Glomerular endothelial cell (primary cell): ENCODE measurements at regions not wholly inside any gene's neighbourhood (a gene's known extent, or its start where the extent isn't known, plus 50 kb on each side); places are given as distances from the start of the nearest gene placed in this dataset.

Source experiments
- DNase-seq: peaks from one replicate; pipeline ENCODE4 v3.0.0-alpha.2; 2011; ENCODE audit warnings: low read depth, low spot score; ENCODE audit errors: extremely low read depth

DNA sequence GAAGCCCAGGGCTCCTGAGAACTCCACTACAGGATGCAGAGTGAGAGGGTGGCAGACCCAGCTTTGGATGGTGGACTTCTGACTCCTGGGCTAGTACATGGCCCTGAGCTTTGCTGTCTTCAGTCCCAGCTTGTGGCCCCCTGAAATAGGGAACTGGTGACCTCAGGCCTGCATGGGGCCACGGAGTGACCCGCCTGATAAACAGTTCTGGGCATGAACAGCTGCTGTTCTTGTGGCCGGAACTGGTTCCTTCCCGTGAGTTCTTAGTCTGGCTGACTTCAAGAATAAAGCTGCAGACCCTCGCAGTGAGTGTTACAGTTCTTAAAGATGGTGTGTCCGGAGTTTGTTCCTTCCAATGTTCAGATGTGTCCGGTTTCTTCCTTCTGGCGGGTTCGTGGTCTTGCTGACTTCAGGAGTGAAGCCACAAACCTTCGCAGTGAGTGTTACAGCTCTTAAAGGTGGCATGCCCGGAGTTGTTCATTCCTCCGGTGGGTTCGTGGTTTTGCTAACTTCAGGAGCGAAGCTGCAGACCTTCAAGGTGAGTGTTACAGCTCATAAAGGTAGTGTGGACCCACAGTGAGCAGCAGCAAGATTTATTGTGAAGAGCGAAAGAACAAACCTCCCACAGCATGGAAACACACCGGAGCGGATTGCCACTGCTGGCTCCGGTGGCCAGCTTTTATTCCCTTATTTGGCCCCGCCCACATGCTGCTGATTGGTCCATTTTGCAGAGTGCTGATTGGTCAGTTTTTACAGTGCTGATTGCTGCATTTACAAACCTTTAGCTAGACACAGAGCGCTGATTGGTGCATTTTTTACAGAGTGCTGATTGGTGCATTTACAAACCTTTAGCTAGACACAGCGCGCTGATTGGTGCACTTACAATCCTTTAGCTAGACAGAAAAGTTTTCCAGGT, 268.0 kb downstream of the ZEB1 start:
- no peak for DNase-seq

DNA sequence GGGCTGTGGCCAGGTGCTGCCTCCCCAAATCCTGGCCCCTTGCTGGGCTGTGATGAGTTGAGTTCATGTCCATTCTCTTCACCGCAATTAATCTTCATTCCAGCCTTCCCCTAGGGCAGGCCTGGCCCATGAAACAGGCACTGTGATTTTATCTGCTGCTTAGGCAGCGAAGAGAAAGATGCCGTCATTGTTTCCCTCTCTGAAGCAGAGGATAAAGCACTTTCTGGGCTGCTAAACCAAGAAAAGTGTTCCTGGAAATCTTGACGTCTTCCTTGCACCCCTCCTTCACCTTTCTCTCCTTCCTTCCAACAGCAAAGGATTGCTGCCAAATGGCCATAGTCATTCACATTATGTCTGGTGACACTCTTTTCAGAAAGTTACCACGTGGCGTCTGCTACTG, 265.9 kb downstream of the ZEB1 start:
- no peak for DNase-seq

DNA sequence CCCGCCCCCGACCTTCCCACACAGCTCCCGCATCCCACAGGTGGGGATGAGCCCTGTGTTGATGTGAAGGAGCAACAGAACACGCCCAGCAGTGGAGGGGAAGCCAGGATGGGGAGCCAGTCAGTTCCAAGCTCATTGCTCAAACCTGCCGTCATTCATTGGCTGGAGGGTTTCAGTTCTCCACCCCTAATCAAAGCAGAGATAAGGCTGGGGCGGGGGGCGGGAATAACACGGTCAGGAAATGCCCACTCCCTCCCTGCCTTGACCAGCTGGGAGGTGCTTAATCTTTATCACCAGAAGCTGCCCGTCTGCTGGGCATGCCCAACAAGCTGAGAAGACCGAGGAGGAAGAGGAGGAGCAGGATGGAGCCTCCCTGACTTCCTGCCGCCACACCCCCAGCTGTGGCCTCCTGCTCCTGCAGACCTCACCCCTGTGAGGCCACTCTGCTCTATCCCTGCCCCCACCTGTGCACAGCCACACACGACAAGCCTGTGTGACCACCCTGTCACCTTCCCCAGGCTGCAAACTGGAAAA, 265.1 kb downstream of the ZEB1 start:
- no peak for DNase-seq

DNA sequence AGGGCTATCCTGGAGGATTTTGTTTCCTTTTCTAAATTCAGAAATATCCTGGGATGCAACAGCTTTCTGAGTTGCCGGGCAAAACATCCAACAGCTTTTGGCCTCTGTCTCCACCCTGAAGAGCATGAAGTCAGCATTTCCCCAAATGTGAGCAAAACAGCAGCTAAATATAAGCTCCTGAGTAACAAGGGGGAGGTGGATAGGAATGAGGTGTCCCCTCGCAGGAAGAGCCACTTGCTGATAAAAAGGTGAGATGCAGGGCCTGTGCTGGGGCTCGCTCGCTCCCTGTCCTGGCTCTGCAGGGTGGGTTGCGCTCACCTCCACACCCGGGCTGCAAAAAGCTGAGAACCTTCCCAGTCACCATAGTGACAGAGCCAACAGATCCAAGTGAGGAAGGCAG, 264.3 kb downstream of the ZEB1 start:
- DNase-seq: no peak

DNA sequence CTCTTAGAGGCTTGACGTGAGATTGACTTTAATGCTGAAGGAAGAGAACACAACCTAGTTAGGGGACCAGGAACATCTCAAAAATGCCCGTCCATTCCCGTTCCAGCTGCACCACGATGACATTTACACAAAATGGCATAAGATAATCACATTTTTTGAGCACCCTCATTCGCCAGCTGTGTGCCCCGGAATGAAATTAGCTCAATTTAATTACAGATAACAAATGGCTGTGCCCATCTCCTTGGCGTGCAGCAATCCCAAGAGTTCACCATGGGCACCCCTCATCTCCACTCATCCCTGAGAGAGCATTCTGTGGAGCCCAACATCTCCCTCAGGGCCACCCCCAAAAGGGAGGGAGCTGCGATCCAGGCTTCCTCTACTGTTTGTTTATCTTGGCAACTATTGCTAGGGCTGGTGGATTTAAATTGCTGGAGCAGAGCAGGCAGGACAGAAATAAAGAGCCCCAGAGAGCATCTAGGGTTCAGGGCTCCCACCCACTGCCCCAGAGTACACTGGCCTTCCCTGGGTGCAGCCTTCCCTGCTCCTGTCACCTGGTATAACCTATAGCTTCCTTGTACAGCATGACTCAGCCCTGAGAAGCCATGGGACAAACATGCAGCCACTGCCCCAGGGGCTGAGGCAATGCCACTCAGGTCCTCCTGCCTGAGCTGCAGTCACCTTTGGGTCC, 263.5 kb downstream of the ZEB1 start:
- DNase-seq: no peak

DNA sequence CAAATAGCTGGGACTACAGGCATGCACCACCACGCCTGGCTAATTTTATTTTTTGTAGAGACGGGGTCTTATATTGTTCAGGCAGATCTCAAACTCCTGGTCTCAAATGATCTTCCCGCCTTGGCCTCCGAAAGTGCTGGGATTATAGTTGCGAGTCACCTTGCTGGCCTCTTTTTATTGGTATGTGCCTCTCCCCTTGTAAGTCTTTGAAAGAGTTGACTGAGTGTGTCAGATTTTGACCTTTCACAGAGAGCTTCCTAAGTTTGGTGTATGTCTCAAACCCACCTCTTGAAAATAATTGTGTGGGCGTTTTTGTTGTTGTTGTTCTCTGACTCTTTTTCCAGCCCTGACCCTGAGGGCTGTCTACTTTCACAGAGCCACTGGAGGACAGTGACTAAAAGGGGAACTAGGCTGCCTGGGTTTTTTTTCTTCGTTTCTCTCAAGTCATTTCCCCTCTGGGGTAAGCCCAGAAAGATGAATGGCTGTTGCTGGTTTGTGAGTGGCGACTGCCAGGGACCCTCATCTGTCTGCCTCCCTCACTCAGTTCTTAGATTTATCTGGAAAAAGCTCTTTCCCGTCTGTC, 262.8 kb downstream of the ZEB1 start:
- no peak for DNase-seq

DNA sequence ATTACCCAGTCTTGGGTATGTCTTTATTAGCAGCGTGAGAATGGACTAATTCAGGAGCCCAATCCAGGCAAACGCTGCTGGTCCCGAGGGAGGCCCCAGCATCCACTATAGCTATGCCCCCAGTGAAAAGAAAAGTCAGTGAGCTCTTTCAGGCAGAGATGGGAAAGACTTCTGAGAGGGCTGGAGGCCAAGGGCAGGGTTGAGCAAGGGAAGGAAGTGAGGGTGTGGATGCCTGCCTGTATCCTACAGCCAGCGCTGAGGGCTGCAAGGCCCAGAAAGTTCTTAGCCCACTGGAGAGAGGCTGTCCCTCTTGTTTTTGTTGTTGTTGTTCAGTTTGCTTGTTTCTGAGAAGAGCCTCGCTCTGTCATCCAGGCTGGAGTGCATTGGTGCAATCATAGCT, 261.6 kb downstream of the ZEB1 start:
- no peak for DNase-seq
